ENCODE measurements at regions not wholly inside any gene's neighbourhood (a gene's known extent, or its start where the extent isn't known, plus 50 kb on each side); places are given as distances from the start of the nearest gene placed in this dataset.

DNA sequence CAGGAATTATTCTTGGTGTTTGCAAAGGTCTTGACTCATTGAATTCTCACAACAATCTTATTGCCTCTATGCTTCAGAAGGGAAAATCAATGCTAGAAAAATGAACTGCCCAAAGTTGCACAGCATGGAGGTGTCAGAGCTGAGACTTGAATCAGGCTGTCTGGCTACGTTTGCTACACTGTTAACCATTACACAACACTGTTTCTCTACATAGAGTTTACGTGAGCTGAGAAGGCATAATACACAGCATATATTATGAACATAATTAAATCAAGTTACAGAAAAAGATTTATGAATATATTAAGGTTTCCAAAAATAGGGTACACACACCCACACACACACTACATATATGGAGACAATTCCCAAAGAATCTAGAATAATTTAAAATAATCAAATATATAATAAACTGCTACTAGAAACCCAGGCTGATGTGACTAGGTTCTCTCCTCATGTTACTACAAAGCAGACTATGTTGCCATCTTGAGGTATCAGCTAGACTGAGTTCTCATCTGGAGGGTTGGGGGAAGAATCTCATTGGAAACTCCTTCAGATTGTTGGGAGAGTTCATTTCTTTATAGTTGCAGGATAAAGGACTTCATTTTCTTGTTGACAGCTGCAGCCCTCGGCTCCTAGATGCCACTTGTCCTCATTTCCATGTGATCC lies 1270.5 kb downstream of the ARAP2 start:
- Histone ChIP-seq H3K27me3 (ENCODE audit: insufficient read depth, low read length) (no peaks in the 10 kb centered on the region), H3K9ac (ENCODE audit: low read length) (no peak overlapping the region), H3K4me1 (ENCODE audit: control insufficient read depth in 1 of 2, insufficient read depth in 2 of 2, low read length in 2 of 2) (peaks cover 0 to 3% of the 10 kb centered on the region in 2 experiments; a peak in 1 of 4 replicates), H3K4me2 (ENCODE audit: low read length) (no peak overlapping the region), H3K79me2 (ENCODE audit: insufficient read depth, low read length) (no peaks in the 10 kb centered on the region), H4K20me1 (ENCODE audit: insufficient read depth) (no peaks in the 10 kb centered on the region), H3K9me2 (ENCODE audit: insufficient read depth) (no peaks in the 10 kb centered on the region), H2AFZ (ENCODE audit: low read depth, low read length, poor library complexity, severe bottlenecking) (no peak overlapping the region), H3K9me3 (ENCODE audit: control insufficient read depth in 1 of 2, insufficient read depth in 1 of 2, low read depth in 1 of 2, low read length in 2 of 2) (no peaks in the 10 kb centered on the region), H3K4me3 (replicated peaks in 1 of 2; ENCODE audit: low read depth in 1 of 2, low read length in 2 of 2) (no peak overlapping the region), H3K36me3 (ENCODE audit: control insufficient read depth in 1 of 2, insufficient read depth in 2 of 2, low read length in 2 of 2) (no peaks in the 10 kb centered on the region), H3K27ac (ENCODE audit: low read depth, low read length) (no peak overlapping the region)
- TF ChIP-seq SP1 (IDR thresholded peaks at IDR 0.05; ENCODE audit: low read depth): no peak
- no peak for TF ChIP-seq ZNF274 (IDR thresholded peaks at IDR 0.05; ENCODE audit: low read depth, low read length)
- TF ChIP-seq RAD21 (IDR thresholded peaks at IDR 0.05; ENCODE audit: low read depth): no peak
- TF ChIP-seq, protein P1, sequence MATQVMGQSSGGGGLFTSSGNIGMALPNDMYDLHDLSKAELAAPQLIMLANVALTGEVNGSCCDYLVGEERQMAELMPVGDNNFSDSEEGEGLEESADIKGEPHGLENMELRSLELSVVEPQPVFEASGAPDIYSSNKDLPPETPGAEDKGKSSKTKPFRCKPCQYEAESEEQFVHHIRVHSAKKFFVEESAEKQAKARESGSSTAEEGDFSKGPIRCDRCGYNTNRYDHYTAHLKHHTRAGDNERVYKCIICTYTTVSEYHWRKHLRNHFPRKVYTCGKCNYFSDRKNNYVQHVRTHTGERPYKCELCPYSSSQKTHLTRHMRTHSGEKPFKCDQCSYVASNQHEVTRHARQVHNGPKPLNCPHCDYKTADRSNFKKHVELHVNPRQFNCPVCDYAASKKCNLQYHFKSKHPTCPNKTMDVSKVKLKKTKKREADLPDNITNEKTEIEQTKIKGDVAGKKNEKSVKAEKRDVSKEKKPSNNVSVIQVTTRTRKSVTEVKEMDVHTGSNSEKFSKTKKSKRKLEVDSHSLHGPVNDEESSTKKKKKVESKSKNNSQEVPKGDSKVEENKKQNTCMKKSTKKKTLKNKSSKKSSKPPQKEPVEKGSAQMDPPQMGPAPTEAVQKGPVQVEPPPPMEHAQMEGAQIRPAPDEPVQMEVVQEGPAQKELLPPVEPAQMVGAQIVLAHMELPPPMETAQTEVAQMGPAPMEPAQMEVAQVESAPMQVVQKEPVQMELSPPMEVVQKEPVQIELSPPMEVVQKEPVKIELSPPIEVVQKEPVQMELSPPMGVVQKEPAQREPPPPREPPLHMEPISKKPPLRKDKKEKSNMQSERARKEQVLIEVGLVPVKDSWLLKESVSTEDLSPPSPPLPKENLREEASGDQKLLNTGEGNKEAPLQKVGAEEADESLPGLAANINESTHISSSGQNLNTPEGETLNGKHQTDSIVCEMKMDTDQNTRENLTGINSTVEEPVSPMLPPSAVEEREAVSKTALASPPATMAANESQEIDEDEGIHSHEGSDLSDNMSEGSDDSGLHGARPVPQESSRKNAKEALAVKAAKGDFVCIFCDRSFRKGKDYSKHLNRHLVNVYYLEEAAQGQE (IDR thresholded peaks at IDR 0.05; ENCODE audit: low read depth): no peak
- TF ChIP-seq ELF1 (IDR thresholded peaks at IDR 0.05; ENCODE audit: borderline replicate concordance, low read depth): no peak
- no peak for TF ChIP-seq TCF7L2 (IDR thresholded peaks at IDR 0.05; ENCODE audit: borderline replicate concordance, extremely low read depth, insufficient read depth, insufficient read length)
- no peak for TF ChIP-seq FOSL1 (IDR thresholded peaks at IDR 0.05; ENCODE audit: low read depth)
- no peak for TF ChIP-seq EGR1 (IDR thresholded peaks at IDR 0.05; ENCODE audit: low read depth)
- TF ChIP-seq, protein P2, sequence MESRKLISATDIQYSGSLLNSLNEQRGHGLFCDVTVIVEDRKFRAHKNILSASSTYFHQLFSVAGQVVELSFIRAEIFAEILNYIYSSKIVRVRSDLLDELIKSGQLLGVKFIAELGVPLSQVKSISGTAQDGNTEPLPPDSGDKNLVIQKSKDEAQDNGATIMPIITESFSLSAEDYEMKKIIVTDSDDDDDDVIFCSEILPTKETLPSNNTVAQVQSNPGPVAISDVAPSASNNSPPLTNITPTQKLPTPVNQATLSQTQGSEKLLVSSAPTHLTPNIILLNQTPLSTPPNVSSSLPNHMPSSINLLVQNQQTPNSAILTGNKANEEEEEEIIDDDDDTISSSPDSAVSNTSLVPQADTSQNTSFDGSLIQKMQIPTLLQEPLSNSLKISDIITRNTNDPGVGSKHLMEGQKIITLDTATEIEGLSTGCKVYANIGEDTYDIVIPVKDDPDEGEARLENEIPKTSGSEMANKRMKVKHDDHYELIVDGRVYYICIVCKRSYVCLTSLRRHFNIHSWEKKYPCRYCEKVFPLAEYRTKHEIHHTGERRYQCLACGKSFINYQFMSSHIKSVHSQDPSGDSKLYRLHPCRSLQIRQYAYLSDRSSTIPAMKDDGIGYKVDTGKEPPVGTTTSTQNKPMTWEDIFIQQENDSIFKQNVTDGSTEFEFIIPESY (IDR thresholded peaks at IDR 0.05; ENCODE audit: extremely low read depth, insufficient replicate concordance, low read length): no peak
- no peak for TF ChIP-seq JUND (IDR thresholded peaks at IDR 0.05)
- CTCF ChIA-PET: no interaction called here
- POLR2A ChIA-PET: interaction anchor here (1.4 kb wide), 1 partner anchor 9 kb away, joined by 3 read pairs; no protein-coding TSS in a partner anchor
- DNase-seq (ENCODE audit: low read depth, low spot score) (no peak), ATAC-seq (no peak)
- RAD21 ChIA-PET (ENCODE audit: low non-redundant PET in 1 of 2, low total read pairs in 2 of 2, uncharacterized antibody in 2 of 2, unreplicated experiment in 2 of 2): no interaction called here
- intact Hi-C loops (cut with micrococcal nuclease): no loop called here
- no TSS peak for BruUV-seq (replicated peaks)

Data from HCT116 (cell line).